KG1 (cell line): ENCODE measurements at regions not wholly inside any gene's neighbourhood (a gene's known extent, or its start where the extent isn't known, plus 50 kb on each side); places are given as distances from the start of the nearest gene placed in this dataset.

Source experiments
- DNase-seq: peaks from one replicate; lab custom pipeline; 2025; lab: John Stamatoyannopoulos, UW

DNA sequence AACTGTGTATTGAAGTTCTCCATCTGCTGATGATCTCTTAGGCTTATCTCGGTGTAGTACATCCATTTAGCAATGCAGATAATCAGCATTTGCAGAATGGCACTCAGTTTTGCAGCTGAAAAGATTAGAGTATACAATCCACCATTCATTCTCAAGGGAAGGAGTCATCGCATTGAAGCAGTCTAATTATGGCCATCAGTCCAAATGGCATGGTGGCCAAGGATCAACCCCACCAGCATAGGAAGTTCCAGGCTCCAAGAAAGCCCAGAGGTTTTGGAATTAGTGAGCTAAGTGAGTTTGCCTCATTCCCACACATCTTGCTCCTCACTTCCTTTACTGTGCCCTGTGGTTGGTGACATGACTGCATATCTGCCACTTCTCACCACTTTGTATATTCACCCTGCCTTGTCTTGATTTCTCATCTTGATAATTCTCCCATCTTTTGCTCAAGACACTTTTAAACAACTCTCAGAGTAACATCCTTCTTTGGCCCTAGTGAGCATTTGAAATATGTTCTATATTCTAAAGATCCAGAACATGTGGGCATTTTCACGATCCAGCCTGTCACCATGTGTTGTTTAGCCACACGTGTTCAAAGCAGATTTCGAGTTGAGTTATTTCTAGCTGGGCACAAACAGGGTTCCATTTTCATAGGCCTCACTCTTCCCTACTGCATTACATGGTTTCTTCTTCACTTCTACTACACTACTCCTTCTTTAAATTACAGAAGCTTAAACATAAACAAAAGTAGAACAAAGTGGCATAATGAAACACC lies 1119.8 kb downstream of the TSN start:
- no peak for DNase-seq

GRCh38 chr2:122883849-122884248 lies 1128.4 kb downstream of the TSN start:
- no peak for DNase-seq

GRCh38 chr2:122884889-122885288 lies 1129.4 kb downstream of the TSN start:
- no peak for DNase-seq

- no peak for DNase-seq
Measured at GRCh38 chr2:122885436-122885835, 1130.0 kb downstream of the TSN start.

- DNase-seq, result no peak
Measured at GRCh38 chr2:122886479-122887145, 1131.2 kb downstream of the TSN start.

GRCh38 chr2:122899614-122900013 lies 1125.5 kb upstream of the CNTNAP5 start:
- DNase-seq, result no peak

DNA sequence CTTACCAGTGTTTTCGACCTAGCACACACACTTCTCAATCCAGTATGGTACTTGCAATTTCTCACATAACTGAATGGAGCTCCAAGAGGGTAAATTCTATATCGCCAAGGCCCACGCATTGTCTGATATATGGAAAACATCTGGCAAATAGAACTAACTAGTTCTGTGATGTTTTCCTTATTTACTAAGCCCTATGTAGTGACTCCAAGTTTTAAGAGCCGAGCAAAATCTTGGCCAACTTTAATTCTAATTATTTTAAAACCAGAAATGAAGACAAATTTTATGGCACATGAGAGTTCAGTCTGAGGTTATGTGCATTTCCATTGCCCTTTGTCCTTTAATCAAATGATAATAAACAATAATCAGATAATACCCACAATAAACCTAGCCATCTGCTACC lies 1119.7 kb upstream of the CNTNAP5 start:
- no peak for DNase-seq

DNA sequence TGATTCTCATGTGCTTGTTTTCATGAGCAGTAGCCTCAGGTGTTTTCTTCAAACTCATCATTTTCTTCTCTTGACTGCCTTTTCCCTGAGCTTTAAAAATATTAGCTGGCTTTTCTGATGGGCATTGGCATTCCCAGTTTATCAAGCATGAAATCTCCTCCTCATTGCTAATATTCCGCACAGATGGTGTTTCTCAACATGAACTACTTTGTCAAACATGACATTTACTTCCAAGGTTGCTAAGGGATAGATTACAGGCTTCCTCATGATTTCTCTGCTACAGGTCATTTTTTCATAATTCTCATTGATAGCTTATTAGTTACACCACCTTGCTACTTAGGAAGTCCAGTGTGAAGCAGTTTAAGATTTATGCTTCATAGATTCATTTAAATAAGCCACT lies 1116.9 kb upstream of the CNTNAP5 start:
- no peak for DNase-seq

- no peak for DNase-seq
Measured at GRCh38 chr2:122927197-122927596, 1097.9 kb upstream of the CNTNAP5 start.

GRCh38 chr2:122927710-122928557 lies 1097.2 kb upstream of the CNTNAP5 start:
- DNase-seq, result no peak

DNA sequence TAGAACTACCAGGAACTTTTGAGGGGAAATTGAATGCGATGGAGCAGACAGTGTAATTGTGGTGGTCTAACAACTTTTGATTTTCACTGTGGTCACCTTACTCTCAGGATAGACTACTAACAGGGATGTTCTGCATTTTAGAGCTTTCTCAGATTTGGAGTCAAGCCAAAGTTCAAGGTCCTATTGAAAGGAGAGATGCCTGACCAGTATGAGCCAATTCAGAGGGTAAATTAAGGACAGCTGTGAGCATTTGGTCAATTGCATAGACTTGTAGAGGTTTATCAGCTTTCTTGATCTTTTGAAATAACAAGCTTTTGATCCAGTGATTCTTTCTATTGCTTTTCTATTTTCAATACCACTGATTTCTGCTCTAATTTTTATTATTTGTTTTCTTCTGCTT lies 1095.7 kb upstream of the CNTNAP5 start:
- DNase-seq, result no peak

DNA sequence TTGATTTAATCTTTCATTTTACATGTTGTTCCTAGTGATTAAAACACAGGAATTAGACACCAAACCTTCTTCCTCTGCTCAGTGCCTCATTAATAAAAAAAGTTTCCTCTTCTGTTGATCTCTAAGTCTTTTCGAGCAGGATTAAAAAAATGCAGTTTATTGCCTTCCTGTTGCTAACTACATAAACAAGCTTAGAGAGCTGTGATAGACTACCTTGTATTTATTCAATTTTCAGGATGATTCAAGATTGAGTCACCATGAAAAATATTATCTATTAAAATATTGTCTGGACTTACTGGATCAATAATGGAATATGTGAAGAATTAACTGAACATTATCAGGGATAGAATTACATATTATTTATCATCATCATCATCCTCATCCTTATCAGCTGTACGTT lies 1089.6 kb upstream of the CNTNAP5 start:
- DNase-seq, result no peak

DNA sequence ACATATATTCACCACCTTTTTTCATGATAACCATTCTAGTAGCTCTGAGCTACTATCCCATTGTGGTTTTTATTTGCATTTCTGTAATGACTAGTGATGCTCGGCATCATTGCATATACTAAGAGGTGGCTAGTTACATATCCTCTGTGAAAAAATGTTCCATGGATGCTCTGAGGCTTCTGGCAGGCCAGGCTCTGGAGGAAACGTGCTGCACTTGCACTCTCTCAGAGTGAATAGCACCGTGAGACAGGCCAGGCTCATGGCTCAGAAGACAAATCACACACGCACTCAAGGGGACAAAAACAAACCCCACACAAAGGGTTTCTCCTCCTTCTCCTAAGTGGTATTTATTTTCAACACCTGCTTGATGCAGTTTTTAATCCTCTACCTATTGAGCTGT lies 1085.3 kb upstream of the CNTNAP5 start:
- DNase-seq, result no peak

DNA sequence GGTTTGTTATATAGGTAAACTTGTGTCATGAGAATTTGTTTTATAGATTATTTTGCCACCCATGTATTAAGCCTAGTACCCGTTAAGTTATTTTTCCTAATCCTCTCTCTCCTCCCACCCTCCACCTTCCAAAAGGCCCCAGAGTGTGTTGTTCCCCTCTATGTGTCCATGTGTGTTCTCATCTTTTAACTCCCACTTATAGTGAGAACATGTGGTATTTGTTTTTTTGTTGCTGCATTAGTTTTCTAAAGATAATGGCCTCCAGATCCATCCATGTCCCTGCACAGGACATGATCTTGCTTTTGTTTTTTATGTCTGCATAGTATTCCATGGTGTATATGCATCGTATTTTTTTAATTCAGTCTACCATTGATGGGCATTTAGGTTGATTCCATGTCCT lies 1075.6 kb upstream of the CNTNAP5 start:
- no peak for DNase-seq

DNA sequence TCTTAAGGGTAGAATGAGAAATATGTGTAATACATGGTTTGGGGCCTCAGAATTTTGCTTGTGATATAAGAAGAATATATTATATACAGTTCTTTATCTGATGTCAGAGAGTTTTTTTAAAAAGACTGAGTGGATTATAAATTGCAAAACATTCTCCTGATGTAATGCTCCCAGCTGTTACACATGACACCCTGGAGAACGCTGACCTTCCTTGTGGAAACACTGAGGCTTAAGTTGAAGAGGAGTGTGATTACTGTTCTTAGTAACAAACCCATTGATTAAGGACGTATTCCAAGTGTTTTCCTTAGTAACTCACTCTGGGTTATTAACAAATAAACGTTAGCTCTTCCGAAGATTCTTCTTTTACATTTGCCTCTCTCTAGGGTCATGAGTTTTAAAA lies 1069.3 kb upstream of the CNTNAP5 start:
- DNase-seq, result no peak

DNA sequence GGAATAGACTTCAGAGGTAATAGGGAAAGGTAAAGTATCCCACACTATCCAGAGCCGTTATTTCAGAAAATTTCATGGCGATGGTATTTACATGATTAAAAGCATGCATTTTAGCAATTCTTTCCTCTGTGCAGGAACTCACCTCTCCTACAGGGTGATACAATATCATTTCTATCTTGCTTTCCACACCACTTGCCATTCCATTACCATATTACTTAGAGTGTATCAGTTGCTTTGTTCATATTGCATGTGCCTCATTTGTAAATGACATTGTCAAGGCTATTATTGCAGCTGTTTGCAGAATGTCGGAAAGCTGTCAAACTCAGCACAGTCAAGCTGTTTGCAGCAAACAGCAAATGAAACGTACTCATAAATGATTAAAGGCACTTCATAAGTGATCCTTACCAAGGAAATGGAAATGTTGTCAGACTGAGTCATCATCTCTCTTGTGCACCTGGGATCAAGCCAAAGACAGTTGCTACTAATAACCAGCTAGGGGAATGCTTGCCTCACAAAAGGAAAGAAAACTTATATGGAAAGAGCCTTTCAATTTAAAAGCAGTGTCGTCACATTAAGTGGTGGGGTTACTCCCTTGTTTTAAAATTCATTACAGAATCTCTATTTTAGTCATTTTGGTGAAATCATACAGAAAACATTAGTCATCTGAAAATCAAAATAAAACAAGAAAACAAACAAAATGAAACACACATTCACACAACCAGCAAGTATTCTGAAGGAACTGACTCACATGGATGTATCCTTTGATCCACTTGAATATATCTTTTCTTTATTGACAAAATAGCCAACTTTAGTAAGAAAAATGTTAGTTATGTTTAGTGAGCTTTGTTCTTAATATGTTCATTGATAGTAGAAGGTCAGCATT lies 1064.1 kb upstream of the CNTNAP5 start:
- DNase-seq, result no peak

- DNase-seq, result no peak
Measured at GRCh38 chr2:122966461-122966860, 1058.6 kb upstream of the CNTNAP5 start.

GRCh38 chr2:122977580-122977979 lies 1047.5 kb upstream of the CNTNAP5 start:
- no peak for DNase-seq

- no peak for DNase-seq
Measured at GRCh38 chr2:122980671-122981070, 1044.4 kb upstream of the CNTNAP5 start.

DNA sequence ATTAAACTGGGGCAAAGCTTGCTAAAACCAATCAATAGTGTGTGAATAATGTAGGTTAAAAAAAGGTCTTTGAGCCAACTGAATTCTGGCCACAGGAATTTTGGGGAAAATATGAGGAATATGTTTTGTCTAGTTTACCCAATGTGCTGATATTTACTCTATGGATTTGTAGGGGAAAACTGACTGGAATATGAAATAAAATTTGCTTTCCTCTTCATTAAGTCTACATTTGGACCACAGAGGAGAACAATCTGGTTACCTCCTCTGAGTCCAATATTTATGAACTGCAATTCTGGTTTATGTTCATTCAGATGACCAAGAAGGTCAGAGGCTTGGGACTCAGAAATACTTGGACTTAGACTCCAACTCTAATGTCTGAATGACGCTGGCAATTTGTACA lies 1042.2 kb upstream of the CNTNAP5 start:
- DNase-seq, result no peak

DNA sequence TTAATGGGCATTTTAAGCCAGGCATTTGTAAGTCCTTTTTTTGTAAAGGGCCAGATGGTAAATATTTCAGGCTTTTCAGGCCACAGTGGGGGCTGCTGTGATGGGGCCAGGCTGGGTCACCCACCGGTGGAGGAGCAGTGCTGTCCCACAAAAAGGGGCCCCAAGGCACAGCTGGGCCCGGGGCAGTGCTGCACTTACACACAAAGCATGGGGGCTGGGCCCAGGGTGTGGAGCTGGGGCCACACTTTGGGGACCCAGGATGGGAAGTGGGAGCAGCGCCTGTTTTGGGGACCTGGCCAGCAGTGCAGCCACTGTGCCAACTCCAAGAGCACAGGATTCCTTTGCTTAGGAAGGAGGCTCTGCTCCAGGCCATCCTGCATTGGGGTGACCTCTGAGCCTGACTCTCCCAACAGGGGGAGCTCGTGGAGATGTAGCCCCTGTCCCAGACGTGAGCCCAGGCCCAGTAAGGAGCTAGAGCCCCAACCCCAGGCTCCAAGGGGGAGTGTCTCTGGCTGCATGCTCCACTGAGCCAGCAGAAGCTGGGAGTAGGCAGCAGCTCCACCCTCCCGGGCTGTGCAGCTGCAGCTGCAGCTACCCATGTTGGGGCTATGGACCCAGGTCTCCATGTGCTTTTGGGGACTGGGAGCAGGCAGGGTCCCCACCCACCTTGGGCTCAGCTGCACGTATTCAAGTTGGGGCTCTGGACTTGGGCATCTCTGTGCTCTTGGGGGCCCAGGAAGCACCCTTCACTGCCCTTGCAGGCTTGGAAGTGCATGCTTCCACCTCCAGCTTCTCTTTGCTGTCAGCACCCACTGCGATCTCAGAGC lies 1036.5 kb upstream of the CNTNAP5 start:
- no peak for DNase-seq
